HG03469 (cell line): ENCODE measurements at regions not wholly inside any gene's neighbourhood (a gene's known extent, or its start where the extent isn't known, plus 50 kb on each side); places are given as distances from the start of the nearest gene placed in this dataset.

Experiments
- ATAC-seq: cut with Tn5 transposase; IDR thresholded peaks from one replicate; pipeline ENCODE4 v1.9.1; 2021; ENCODE audit warnings: mild to moderate bottlenecking, moderate library complexity, moderate number of reproducible peaks; ENCODE audit not compliant: unreplicated experiment

- no peak for ATAC-seq
These were observed 117.8 kb upstream of the NXT1 start for GRCh38 chr20:23232679-23233308.

GRCh38 chr20:23232219-23232581 is 118.4 kb upstream of the NXT1 start:
- ATAC-seq, result no peak

DNA sequence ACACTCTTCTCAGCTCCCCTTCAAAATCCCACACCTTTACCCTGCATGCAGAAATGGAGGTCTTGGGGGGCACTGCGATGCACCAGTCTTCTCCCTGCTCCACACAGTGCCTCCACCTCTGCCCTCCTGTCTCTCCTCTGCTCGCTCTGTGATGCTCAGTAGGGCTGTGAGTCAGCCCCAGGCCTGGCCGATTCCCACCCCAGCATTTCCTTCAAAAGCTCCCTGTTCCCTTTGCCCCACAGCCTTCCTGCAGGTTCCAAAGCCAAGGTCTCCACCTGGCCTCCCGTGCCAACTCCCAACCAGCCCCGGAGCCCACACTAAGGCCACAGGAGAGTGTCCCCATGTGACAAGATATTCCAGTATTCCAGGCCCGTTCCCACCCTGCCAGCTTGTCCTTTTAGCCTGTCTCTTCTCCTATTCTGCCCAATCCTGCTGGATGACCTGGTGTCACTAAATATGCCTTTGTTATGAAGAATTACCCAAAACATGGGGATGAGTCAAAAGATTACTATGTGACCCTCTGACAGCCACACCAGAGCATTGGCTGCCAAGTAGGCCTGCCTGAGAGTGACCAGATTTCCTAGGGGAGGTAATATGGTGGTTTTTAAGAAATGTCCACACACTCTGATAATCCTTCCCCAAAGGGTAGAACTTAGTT is 118.9 kb upstream of the NXT1 start:
- no peak for ATAC-seq

DNA sequence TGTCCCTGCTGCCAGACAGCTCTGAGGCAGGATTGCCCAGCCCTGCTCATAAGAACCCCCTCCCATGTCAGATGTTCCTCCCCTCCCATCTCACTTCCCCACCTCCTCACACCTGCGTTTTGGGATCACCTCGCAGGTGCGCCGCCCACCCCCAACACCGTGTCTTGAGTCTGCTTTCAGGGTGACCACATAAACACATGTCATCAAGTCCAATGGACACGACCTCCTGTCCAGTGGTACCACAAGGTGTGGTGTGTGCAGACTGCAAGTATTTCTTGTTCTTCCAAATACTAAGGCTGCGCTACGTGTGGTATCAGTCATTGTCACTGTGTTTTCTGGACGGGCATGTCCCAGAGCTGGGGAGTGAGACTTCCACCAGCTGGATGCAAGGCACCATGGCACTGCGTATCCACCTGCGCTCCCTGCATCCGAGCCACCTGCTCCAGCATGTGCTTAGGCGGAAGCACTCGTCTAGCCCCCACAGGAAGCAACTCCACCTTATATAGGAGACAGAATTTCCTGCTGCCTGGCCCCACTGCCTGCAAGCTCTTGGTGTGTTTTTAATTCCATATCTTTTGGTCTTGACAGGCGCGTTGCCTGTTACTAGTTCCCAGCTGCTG is 119.7 kb upstream of the NXT1 start:
- ATAC-seq, result no peak

DNA sequence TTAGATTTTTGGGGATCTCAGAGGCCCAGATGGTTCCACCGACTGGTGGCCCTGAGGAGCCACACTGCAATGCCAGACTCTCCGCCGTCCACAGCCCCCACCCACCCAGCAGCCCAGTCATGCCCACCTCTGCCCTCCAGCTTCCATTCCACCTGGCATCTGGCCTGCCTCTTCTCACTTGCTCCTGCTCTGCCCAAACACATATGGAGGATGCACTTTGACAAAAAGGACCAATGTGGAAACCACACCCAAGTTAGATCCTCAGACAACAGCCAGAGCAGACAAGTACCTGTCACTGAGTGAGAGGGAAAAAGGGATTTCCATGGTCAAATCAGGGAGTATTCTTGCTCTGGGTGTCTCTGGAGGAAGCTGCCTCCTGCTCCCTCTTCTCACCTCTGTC is 120.6 kb upstream of the NXT1 start:
- ATAC-seq, result no peak

DNA sequence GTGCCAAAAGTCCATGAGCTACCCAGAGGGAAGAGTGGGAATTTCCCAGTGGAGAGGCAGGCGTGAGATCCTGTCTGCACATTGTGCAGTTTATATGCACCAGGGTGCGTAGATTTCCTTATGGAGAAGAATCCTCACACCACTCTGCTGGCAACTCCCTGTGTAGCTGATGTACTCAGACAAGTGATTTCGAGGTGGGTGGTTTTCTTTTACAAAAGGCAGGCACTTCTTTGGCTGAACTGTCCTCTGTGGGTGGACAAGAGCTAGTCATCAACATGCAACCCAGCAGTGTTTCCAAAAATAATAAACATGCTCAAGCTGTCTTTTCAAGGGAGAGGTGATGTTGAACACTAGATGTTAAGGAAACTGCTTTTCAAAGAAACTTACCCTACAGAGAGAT is 121.7 kb upstream of the NXT1 start:
- no peak for ATAC-seq

- ATAC-seq, result no peak
These were observed 122.6 kb upstream of the NXT1 start for GRCh38 chr20:23227976-23228375.

DNA sequence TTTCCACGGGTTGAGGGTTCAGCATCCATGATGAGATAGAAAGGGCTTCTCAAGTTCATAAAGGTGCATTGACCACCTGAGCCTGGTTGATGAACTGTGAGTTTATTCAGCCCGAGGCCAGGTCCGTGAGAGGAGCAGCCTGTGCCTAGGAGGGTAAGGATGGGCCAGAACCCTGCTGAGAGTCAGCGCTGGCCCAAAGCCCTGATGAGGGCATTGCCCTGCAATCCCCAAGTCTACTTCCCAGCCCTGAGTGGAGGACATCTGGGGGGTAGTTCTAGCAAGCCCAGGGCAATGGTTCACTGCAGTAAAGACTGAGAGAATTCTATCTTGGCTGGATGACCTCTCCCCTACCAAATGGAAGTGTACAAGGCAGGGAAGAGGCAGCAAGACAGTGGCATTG is 123.3 kb upstream of the NXT1 start:
- no peak for ATAC-seq

DNA sequence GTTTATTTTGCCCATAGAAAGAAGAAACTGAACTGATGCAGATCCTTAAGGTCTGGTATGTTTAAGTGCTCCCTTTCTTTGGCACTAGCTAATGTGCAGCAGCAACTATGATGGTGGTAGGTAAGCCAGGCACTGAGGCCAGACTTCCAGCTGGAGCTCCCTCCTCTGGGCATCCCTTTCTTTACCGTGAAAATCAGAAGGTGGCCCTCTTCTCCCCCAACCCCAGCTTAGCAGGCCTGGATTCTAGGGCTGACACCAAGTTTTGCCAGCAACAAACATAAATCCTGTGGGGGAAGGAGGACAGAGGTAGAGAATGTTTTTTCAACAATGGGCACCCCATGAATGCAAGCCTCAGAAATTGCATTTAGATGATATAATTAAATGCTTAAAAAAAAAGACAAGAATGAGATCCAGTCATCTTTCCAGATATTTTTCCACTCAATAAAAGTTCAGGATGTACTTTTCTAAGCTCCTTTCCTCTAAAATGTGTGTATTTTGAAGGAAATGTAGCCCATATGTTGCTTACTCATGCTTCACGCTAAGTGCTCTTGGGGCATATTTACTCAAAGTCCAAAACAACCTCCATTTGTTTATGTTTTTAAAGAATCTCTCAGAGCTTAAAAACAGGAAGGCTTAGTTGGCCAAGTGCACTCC is 123.9 kb upstream of the NXT1 start:
- ATAC-seq, result no peak

DNA sequence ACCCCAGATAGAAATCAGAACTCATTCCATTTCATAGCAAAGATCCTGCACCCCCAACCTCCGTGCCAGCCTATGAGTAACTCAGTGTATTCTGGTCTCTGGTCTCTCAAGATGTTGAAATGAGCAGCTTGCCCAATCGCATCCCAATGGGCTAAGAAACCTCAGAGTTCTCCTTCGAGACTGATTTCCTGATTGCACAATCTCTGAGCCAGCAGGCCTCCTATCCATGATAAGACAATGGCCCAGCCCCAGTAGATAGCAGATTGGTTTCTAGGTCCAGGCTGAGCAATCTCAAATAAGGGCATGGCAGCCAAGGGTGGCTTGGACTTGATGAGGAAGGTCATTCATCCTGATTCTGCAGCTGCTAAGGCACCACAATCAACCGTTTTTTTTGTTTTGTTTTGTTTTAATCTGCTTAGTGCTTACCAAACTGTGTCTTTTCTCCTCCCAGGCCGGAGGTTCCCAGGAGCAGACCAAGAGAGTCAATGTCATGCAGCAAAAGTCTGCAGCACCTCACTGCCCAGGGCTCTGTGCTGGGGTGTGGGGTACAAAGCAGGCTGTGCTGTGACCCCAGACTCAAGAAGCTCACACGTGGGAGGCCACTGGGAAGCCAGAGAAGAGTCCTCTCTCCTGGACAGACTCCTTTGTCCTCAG is 125.1 kb upstream of the NXT1 start:
- ATAC-seq, result no peak

GRCh38 chr20:23224806-23225205 is 125.8 kb upstream of the NXT1 start:
- no peak for ATAC-seq

DNA sequence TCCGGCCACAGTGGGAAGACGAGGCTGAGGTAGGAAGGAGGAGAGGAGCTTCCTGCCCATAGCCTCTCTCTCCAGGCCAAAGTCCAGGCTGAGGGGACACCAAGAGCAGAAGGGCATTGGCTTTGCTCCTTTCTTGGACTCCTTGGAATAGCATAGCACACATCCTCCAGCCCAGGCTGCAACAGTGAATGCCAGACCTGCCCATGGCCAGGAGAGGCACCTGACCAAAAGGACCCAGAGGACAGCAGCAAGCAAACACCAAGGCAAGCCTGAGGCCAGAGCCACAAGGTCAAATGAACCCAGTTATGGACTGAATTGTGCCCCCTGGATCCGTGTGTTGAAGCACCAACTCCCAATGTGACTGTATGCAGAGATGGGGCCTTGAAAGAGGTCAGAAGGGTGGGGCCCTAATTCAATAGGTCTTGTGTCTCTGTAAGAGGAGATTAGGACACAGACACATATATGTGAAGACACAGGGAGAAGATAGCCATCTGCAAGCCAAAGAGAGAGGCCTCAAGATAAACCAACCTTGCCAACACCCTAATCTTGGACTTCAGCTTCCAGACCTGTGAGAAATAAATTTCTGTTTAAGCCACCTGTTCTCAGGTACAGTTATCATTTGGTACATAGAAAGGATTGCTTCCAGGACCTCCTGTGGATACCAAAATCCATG is 126.5 kb upstream of the NXT1 start:
- no peak for ATAC-seq

DNA sequence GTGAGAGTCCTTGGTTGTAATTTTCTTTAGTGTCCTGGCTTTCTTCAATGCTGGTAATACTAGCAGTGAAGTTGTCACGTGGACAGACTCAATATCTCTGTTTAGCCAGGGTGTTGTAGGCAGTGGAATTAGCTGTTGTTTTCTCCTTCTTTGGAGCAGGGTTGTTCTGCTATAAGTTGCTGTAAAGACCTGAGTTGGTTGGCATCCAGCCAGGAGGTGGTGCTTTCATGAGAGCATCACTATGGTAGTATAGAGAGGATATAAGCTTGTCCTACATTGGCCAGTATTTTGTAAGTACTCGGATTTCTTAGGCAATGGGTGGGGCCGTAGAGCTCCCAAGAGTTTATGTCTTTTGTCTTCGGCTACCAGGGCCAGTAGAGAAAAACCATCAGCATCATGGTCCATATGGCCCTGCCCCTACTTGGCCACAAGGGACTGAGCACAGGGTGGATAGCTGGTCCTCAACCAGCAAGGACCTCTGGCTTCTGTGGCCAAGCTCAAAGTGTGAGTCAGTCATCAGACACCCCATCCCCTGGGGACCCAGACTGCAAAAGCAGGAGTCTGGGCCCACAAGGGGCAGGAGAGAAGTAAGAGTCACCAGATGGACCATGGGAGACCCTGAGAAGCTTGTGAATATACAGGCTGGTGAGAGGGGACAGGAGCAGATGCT is 127.9 kb upstream of the NXT1 start:
- ATAC-seq, result no peak

DNA sequence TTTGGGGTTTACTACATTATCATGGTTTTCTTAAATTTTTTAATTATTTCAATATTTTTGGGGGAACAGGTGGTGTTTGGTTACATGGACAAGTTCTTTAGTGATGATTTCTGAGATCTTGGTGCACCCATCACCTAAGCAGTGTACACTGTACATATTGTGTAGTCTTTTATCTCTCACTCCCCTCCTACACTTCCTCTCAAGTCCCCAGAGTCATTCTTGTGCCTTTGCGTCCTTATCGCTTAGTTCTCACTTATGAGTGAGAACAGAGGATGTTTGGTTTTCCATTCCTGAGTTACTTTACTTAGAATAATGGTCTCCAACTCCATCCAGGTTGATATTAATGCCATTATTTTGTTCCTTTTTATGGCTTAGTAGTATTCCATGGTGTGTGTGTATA is 130.9 kb upstream of the CD93 start:
- no peak for ATAC-seq

DNA sequence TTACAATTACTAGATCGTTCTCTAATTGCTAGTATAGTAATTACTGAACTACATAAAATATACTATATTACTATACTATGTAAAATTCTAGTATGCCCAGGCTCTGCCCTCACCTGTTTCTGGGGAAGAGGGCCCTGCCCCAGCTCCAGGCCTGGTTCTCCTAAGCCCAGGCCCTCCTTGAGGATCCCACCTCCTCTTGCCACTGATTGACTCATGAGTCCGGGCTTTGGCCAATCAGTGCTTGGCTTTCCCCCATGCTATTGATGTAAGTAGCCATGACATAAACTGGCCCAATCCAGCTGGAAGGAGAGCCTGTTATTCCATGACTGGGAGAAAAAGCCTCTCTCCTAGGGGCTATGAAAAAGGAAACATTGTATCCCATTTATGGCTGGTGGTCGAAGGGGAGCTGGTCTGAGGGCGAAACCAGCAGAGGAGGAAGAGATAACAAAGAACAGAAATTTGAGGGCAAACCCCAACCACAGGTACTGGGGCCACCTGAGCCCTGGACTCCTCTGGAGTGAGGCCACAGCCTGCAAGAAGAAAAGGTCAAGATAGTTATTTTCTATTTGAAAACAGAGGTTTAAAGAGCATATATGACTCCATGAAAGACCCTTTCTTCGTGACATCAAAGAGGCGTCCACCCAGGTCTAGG is 129.3 kb upstream of the CD93 start:
- no peak for ATAC-seq

DNA sequence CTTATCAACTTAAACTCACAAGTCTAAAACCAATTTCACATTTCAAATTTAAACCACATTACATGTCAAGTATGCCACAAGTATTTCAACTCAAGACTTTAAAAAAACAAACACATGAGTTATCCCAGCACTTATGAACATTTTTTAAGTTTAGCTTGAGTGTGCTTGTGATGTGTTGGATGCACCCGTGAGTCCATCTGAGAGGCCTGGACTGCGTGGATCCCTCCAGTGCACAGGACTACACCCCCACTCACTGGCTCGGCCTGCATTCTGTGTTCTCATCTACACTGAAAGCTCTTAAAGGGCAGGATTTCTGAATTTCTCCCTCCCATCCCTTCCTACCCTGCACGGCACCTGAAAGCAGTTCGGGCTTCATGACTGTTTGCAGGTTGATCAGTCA is 128.8 kb upstream of the CD93 start:
- ATAC-seq, result no peak

- ATAC-seq, result no peak
These were observed 126.4 kb upstream of the CD93 start for GRCh38 chr20:23212464-23212995.

GRCh38 chr20:23212011-23212410 is 125.9 kb upstream of the CD93 start:
- ATAC-seq, result no peak

DNA sequence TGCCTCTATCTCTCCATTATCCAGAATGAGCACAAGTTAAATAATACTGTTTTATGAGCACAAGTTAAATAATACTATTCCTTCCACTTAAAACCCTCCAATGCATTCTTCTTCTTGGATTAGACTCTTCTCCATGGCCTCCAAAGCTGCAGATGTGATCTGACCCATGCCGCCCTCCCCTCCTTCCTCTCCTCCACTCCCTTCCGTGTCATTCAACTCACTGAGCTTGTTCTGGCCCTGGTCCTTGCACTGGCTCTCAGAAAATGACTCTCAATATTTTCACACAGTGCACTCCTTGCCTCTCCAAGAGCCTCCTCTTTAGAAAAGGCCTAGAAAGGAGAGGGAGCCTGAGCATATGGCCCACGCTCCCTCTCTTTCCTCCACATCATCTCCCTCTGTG is 125.0 kb upstream of the CD93 start:
- ATAC-seq, result no peak
